Ectodermal cell (in vitro differentiated cells): ENCODE measurements at regions not wholly inside any gene's neighbourhood (a gene's known extent, or its start where the extent isn't known, plus 50 kb on each side); places are given as distances from the start of the nearest gene placed in this dataset.
"Not testable (repeated sequence)": the region's sequence is repeated elsewhere in the genome, so short reads cannot be mapped to it uniquely, and the experiment has no call there.

ENCODE experiments used
- H3K27ac ChIP-seq: 2 replicates; pipeline ENCODE4 v1.7.0; 2013; ENCODE audit warnings: mild to moderate bottlenecking, low read depth, low read length; ENCODE audit not compliant: insufficient read depth, poor library complexity, severe bottlenecking
- H3K27me3 ChIP-seq: 2 replicates; pipeline ENCODE4 v1.7.0; 2013; ENCODE audit warnings: mild to moderate bottlenecking, low read length; ENCODE audit not compliant: insufficient read depth, control insufficient read depth, poor library complexity, severe bottlenecking
- H3K36me3 ChIP-seq: one replicate; pipeline ENCODE4 v1.7.0; 2013; ENCODE audit warnings: low read length; ENCODE audit not compliant: control insufficient read depth, insufficient read depth
- H3K4me1 ChIP-seq: one replicate; pipeline ENCODE4 v1.7.0; 2013; ENCODE audit warnings: low read length; ENCODE audit not compliant: control insufficient read depth, insufficient read depth
- H3K4me3 ChIP-seq: 2 replicates; pipeline ENCODE4 v1.7.0; 2013; ENCODE audit warnings: low read depth, low read length, control low read depth; ENCODE audit not compliant: insufficient read depth
- H3K9me3 ChIP-seq: 2 replicates; pipeline ENCODE4 v1.7.0; 2013; ENCODE audit warnings: mild to moderate bottlenecking, low read length, moderate library complexity; ENCODE audit not compliant: control insufficient read depth
- WGBS, 2 experiments: methylation state at CpG; one replicate each; pipeline ENCODE4 v1.1.7; 2013; ENCODE audit warnings: missing lambda C conversion rate in 2 of 2; 5-methylcytosine and 5-hydroxymethylcytosine counted together

DNA sequence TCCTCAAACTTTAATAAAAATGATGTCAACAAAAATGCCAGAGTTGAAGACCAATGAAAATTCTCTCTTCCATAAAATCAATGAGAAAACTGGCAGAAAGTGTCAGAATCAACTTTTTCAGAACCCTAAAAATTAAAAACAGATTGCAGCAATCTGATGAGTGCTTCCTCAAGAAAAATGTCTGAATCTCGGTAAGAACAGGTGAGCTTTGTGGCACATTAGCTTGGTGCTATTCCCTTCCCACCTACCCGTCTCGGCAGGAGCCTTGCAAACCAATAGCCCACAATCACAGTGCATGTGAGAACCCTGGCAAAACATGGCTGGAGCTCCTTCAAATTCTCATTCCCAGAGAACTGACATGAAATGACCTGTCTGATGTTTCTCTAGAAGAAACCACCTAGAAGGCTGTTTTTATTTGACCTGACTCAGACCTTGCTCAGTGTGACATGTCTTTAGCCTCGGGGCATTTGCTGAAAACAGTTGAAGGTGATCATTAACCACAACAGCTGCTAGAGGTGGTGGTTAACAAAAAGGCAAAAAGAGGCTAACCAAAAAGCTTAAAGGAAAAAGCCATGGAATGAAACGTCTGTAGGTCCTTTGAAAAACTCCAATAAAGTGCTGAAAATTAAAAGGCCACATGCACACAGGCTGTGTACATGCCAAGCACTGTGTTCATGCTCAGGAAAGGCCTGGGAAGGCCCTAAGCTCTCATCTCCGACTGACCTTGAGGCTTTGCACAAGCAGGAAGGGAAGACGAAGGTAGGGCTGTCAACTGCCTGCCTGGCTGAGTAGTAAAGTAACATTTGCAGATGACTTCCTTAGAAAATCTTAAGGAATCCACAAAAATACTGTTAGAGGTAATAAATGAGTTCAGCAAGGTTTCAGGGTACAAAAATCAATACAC lies 253.0 kb upstream of the NSMCE3 start:
- H3K27me3 ChIP-seq = no peaks in the 10 kb centered on the region
- H3K9me3 ChIP-seq = no peaks in the 10 kb centered on the region
- H3K27ac ChIP-seq = no peak overlapping the region
- 81 to 86% methylated on average over 7 of the region's 7 CpGs for WGBS, 2 experiments
- H3K36me3 ChIP-seq = no peaks in the 10 kb centered on the region
- no peak overlapping the region for H3K4me3 ChIP-seq
- H3K4me1 ChIP-seq = no peaks in the 10 kb centered on the region

DNA sequence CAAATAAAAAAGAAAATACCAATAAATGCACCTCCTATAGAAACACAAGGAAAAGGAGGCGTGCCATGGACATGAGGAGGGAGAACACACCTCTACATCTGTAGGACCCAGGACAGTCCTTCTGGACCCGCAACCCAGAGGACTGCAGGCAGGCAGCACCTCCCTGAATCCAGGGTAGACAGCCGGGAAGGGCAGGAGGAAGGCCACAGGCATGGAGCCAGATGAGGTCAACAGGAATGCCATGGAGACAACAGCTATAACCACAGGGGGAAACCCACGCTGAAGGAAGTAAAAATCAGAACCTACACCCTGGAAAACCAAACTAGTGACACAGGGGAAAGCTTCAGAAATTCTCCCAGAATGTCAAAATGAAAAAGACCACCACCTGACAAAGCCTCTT lies 248.8 kb upstream of the NSMCE3 start:
- H3K27me3 ChIP-seq = no peaks in the 10 kb centered on the region
- H3K4me1 ChIP-seq = no peaks in the 10 kb centered on the region
- no peaks in the 10 kb centered on the region for H3K9me3 ChIP-seq
- H3K27ac ChIP-seq = no peak overlapping the region
- no peaks in the 10 kb centered on the region for H3K36me3 ChIP-seq
- 92% methylated on average over 4 of the region's 4 CpGs for WGBS, 2 experiments
- H3K4me3 ChIP-seq = no peak overlapping the region

DNA sequence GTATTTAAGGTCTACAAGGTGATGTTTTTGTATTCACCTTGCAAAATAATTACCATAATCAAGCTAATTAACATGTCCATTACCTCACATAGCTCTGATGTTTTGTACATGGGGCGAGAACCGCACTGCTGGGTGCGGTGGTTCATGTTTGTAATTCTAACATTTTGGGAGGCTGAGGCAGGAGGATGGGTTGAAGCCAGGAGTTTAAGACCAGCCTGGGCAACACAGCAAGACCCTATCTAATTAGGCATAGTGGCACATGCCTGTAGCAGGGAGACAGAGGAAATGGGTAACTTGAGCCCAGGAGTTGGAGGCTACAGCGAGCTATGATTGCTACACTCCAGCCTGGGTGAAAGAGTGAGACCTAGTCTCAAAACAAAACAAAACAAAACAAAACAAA lies 248.2 kb upstream of the NSMCE3 start:
- Histone ChIP-seq H3K36me3 (no peaks in the 10 kb centered on the region), H3K27me3 (no peaks in the 10 kb centered on the region), H3K27ac (no peak overlapping the region), H3K9me3 (no peaks in the 10 kb centered on the region), H3K4me1 (no peaks in the 10 kb centered on the region), H3K4me3 (no peak overlapping the region)
- 96% methylated on average over 4 of the region's 4 CpGs for WGBS, 2 experiments

DNA sequence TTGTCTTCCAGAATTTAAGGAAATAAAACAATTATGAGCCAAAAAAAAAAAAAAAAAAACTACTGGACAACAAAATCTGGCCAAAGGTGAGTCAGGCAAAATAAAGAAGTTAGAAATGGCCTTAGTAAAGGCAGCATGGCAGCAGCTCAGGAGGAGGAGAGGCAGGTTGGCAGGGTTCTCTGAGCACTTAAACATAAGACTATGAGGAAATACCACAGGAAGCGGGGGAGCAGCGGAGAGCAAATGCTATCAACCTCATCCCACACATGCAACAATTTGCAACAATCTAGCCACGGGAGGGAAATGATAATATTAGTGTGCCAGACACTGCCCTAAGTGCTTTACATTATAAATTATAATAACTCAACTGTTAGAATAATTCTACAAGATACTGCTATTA lies 247.3 kb upstream of the NSMCE3 start:
- H3K4me1 ChIP-seq = no peaks in the 10 kb centered on the region
- 94% methylated on average over 3 of the region's 3 CpGs; no CpG with 5 or more reads in 1 of the 2 experiments for WGBS, 2 experiments
- no peaks in the 10 kb centered on the region for H3K9me3 ChIP-seq
- H3K4me3 ChIP-seq = no peak overlapping the region
- H3K36me3 ChIP-seq = no peaks in the 10 kb centered on the region
- no peak overlapping the region for H3K27ac ChIP-seq
- no peaks in the 10 kb centered on the region for H3K27me3 ChIP-seq

GRCh38 chr15:29514926-29515325 lies 245.3 kb upstream of the NSMCE3 start:
- no peak overlapping the region for H3K27ac ChIP-seq
- no peaks in the 10 kb centered on the region for H3K36me3 ChIP-seq
- no peaks in the 10 kb centered on the region for H3K9me3 ChIP-seq
- H3K4me1 ChIP-seq = no peaks in the 10 kb centered on the region
- 87 to 94% methylated on average over 4 of the region's 4 CpGs for WGBS, 2 experiments
- no peak overlapping the region for H3K4me3 ChIP-seq
- no peaks in the 10 kb centered on the region for H3K27me3 ChIP-seq

- Histone ChIP-seq H3K4me1 (no peaks in the 10 kb centered on the region), H3K36me3 (no peaks in the 10 kb centered on the region), H3K4me3 (no peak overlapping the region), H3K9me3 (no peaks in the 10 kb centered on the region), H3K27ac (no peak overlapping the region), H3K27me3 (no peaks in the 10 kb centered on the region)
- 97 to 99% methylated on average over 2 to 3 of the region's 4 CpGs for WGBS, 2 experiments
Measured at GRCh38 chr15:29511663-29512062, 242.0 kb upstream of the NSMCE3 start.

DNA sequence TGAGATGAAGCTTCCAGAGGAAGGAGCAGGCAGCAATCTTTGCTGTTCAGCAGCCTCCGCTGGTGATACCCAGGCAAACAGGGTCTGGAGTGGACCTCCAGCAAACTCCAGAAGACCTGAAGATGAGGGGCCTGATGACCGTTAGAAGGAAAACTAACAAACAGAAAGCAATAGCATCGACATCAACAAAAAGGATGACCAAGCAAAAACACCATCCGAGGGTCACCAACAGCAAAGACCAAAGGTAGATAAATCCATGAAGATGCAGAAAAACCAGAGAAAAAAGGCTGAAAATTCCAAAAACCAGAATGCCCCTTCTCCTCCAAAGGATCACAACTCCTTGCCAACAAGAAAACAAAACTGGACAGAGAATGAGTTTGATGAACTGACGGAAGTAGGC lies 235.9 kb upstream of the NSMCE3 start:
- H3K4me3 ChIP-seq, H3K4me1 ChIP-seq, H3K27me3 ChIP-seq, H3K27ac ChIP-seq, H3K9me3 ChIP-seq, H3K36me3 ChIP-seq: not testable (repeated sequence)
- WGBS, 2 experiments = 93 to 98% methylated on average over 5 of the region's 5 CpGs

DNA sequence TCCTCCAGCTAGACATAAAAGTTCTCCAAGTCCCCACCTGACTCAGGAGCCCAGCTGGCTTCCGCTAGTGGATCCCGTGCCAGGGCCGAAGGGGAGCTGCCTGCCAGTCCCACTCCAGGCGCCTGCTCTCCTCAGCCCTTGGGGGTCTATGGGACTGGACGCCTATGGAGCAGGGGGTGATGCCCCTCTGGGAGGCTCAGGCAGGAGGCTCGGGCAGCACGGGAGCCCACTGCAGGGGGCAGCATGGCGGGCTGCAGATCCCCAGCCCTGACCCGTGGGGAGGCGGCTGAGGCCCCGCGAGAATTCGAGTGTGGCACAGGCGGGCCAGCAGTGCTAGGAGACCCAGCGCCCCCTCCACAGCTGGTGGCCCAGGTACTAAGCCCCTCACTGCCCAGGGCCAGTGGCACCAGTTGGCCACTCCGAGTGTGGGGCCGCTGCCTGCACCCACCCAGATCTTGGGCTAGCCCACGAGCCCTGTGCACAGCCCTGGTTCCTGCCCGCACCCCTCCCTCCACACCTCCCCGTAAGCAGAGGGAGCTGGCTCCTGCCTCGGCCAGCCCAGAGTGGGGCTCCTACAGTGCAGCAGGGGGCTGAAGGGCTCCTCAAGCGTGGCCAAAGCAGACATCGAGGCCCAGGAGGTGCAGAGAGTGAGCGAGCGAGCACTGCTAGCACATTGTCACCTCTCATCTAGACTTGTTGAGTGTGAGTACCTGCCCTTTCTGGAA lies 221.3 kb upstream of the NSMCE3 start:
- Histone ChIP-seq H3K9me3 (no peaks in the 10 kb centered on the region), H3K27me3 (no peaks in the 10 kb centered on the region), H3K4me1 (no peaks in the 10 kb centered on the region), H3K27ac (no peak overlapping the region), H3K4me3 (no peak overlapping the region), H3K36me3 (no peaks in the 10 kb centered on the region)
- 95% methylated on average over 25 of the region's 25 CpGs for WGBS, 2 experiments

GRCh38 chr15:29480949-29481348 lies 211.3 kb upstream of the NSMCE3 start:
- WGBS, 2 experiments = 80 to 82% methylated on average over 4 of the region's 4 CpGs

GRCh38 chr15:29480278-29480677 lies 210.7 kb upstream of the NSMCE3 start:
- WGBS, 2 experiments = 80 to 83% methylated on average over 8 of the region's 8 CpGs
- H3K4me3 ChIP-seq = no peak overlapping the region
- H3K27me3 ChIP-seq = no peaks in the 10 kb centered on the region
- no peak overlapping the region for H3K27ac ChIP-seq
- no peaks in the 10 kb centered on the region for H3K9me3 ChIP-seq
- H3K4me1 ChIP-seq = no peaks in the 10 kb centered on the region
- no peaks in the 10 kb centered on the region for H3K36me3 ChIP-seq

More at GRCh38 chr15:29480949-29481348, 211.3 kb upstream of the NSMCE3 start:
- Histone ChIP-seq H3K4me1 (no peaks in the 10 kb centered on the region), H3K27me3 (no peaks in the 10 kb centered on the region), H3K36me3 (no peaks in the 10 kb centered on the region), H3K9me3 (no peaks in the 10 kb centered on the region), H3K4me3 (no peak overlapping the region), H3K27ac (no peak overlapping the region)
